ENCODE measurements at regions not wholly inside any gene's neighbourhood (a gene's known extent, or its start where the extent isn't known, plus 50 kb on each side); places are given as distances from the start of the nearest gene placed in this dataset.
"Not testable (repeated sequence)": the region's sequence is repeated elsewhere in the genome, so short reads cannot be mapped to it uniquely, and the experiment has no call there.

DNA sequence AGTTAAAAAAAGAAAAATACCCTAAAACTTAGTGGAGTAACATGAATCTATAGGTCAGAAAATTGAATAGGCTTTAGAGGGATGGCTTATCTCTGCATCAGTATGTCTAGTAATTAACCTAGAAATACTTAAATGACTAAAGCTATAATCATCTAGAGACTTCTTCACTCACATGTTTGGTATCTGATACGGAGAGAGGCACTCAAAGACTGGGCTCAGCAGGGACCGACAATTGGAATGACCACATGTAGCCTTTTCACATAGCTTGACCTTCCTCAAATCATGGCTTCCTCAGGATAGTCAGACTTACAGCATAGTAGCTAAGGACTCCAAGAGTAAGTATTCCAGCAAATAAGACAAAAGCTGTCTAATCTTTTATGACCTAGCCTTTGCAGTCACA, 105.3 kb upstream of the RORB start:
- DNase-seq = no peak
- in situ Hi-C loops (cut with MboI; ENCODE audit: low pct_unique_long_range_greater_than_20kb, low sequenced_read_pairs) = no loop called here

DNA sequence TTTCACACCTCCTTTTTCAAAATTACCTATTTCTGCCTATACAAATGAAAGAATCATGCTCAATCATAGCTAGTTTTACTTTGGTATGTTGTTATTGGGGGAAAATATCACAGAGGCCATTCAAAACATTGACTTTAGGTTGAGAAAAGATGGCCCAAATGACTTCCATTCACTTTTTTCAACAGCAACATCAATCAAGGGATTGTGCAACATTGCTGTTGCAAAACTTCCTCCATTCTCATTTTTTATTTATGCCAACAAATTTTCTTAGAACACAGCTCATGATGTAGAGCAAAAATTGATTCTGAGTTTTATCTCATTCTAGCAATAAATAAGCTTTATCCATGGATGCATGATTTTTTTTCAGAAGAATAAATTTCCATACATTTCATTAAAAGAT, 93.6 kb upstream of the RORB start:
- DNase-seq = no peak
- in situ Hi-C loops (cut with MboI; ENCODE audit: low pct_unique_long_range_greater_than_20kb, low sequenced_read_pairs) = no loop called here

- DNase-seq = peak; percentile 20
- in situ Hi-C loops (cut with MboI; ENCODE audit: low pct_unique_long_range_greater_than_20kb, low sequenced_read_pairs) = no loop called here
Measured at GRCh38 chr9:74404620-74405019, 92.5 kb upstream of the RORB start.

DNA sequence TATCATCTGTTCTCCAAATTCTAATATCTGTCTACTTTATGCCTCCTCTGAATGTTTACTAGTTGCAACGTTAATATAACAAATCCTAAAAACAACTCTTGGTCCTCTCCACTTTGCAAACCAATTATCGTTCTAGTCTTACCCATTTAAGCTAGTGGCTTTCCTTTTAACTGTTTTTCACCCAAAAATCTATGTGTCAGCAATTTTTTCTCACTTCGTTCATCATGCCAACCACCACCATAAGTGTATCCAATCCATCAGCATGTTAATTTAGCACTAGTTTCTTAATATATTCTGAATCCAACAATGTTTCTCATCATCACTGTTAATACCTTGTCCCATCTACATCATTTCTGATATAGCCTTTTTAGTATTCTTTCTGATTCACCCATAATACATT, 90.0 kb upstream of the RORB start:
- in situ Hi-C loops (cut with MboI; ENCODE audit: low pct_unique_long_range_greater_than_20kb, low sequenced_read_pairs) = no loop called here
- no peak for DNase-seq

- in situ Hi-C loops (cut with MboI; ENCODE audit: low pct_unique_long_range_greater_than_20kb, low sequenced_read_pairs) = no loop called here
- no peak for DNase-seq
Measured at GRCh38 chr9:74412236-74412979, 84.7 kb upstream of the RORB start.

DNA sequence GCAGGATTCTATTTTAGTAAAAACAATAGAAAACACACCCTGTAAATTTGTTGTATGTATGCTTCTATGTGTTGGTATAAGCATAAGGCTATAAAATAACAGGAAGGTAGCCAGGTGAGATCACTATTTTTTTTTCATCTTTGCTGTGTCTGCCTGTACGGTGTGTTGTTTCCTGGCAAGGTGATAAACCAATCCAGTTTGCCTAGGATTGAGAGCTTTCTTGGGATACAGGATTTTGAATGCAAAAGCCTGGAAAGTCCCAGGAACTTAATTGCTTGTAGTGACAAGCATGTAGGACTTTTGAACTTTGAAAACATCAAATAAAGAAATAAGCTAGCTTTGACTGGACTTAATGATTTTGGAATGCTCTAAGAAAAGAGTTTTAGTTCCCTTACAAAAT, 83.3 kb upstream of the RORB start:
- no peak for DNase-seq
- in situ Hi-C loops (cut with MboI; ENCODE audit: low pct_unique_long_range_greater_than_20kb, low sequenced_read_pairs) = no loop called here

DNA sequence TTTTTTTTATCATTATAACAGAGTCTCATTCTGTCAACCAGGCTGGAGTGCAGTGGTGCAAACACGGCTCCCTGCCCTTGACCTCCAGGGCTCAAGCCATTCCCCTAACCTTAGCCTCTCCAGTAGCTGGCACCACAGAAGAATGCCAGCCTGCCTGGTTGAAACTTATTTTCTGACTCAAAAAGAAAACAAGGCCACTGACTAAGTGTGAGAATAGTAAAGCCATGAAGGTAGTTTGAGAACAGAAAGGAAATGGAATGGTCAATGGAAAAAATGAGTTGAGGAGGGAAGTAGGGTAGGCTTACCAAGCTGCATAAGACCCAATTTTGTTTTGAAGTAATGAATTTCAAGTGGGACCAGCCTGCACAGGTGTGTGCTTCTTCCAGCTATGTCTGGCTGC, 82.8 kb upstream of the RORB start:
- in situ Hi-C loops (cut with MboI; ENCODE audit: low pct_unique_long_range_greater_than_20kb, low sequenced_read_pairs) = no loop called here
- no peak for DNase-seq

DNA sequence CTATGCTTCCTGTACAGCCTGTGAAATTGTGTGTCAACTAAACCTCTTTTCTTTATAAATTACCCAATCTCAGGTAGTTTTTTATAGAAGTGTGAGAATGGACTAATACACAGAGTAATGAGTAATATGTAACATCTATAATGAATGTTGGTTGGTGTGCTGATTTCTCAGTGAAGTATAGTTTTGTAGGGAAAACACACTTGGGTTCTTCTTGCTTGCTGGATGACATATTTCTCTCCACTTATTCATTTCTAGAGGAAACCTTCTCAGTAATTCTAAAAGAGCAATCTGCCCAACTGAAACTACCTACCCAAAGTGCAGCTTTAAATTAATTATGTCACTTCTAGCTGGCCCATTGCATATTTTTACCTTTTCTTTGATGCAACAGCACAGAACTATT, 81.1 kb upstream of the RORB start:
- in situ Hi-C loops (cut with MboI; ENCODE audit: low pct_unique_long_range_greater_than_20kb, low sequenced_read_pairs) = no loop called here
- no peak for DNase-seq

DNA sequence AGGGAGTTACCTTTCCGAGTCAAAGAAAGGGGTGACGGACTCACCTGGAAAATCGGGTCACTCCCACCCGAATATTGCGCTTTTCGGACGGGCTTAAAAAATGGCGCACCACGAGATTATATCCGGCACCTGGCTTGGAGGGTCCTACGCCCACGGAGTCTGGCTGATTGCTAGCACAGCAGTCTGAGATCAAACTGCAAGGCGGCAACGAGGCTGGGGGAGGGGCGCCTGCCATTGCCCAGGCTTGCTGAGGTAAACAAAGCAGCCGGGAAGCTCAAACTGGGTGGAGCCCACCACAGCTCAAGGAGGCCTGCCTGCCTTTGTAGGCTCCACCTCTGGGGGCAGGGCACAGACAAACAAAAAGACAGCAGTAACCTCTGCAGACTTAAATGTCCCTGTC, 72.6 kb upstream of the RORB start:
- in situ Hi-C loops (cut with MboI; ENCODE audit: low pct_unique_long_range_greater_than_20kb, low sequenced_read_pairs); DNase-seq: not testable (repeated sequence)

DNA sequence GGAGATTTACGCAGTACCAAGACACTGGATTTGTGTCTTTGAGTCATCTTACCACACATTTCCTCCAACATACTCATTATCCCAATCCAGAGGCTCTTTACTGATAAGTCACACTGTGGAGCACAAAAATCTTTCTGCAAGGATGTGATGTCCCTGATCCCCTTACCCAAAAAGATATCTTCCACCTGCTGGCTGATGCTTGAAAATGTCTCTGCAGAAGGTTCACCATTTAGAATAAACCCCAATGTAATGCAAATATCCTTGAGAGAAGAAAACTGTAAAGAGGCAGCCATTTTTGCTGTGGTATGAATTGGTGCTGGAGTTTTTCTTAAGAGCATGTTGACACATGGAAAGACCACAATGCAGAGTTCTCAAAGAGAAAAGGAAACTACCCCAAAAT, 65.7 kb upstream of the RORB start:
- no peak for DNase-seq
- in situ Hi-C loops (cut with MboI; ENCODE audit: low pct_unique_long_range_greater_than_20kb, low sequenced_read_pairs) = no loop called here

DNA sequence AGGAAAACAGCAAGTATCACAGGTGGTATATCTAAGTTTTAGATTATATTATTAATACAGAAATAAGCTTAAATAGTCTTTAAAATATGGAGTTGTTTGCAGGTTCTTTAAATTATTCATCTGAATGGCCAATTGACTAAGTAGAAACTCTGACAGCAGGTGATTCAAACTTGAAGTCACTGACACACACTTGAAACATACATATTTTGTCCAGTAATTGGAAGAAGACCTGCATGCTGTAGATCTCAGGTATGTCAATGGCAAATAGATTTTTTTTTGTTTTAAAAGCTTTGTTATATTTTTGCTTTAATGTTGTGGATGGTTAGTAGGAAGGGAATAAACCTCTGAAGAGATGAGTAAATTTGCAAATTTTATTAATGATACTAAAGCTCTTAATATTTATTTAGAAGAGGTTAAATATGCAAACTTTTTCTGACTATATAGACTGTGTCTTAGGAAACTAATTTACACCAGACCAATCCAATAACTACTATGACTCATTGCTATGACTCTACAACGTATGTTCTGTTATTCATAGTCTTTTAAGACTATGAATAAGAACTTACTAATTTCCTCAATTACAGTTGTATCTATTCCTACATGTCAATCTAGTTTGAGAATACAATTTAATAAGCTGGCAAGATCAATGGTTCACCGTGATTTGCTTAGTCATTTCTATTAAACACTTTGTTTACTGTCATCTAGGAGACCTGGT, 53.9 kb upstream of the RORB start:
- no peak for DNase-seq
- in situ Hi-C loops (cut with MboI; ENCODE audit: low pct_unique_long_range_greater_than_20kb, low sequenced_read_pairs) = no loop called here

DNA sequence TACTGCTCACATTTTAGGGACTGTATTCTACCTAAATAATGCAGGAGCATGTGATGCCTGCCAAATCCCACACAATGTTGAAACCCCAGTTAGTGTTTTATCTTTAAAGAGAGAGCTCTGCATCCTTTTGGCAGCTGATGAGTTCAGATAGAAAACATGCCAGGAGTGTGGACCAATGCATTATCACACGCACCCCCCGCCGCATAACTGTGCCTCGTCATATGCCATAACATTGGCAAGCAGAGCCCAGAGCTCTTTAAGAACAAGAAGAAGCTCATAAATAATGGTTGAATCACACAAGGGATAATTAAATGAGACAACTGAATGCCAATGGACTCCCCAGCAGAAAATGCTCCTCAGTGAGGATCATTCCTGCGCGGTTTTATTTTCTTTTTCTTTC, 52.8 kb upstream of the RORB start:
- DNase-seq = no peak
- in situ Hi-C loops (cut with MboI; ENCODE audit: low pct_unique_long_range_greater_than_20kb, low sequenced_read_pairs) = no loop called here

Measured in KBM-7 (cell line).